Tibial nerve (tissue), 4 donors: ENCODE measurements at regions not wholly inside any gene's neighbourhood (a gene's known extent, or its start where the extent isn't known, plus 50 kb on each side); places are given as distances from the start of the nearest gene placed in this dataset.

ENCODE experiments used
- DNase-seq, 2 donors: peaks; one replicate each; pipeline ENCODE4 v3.0.0-alpha.2; 2019; ENCODE audit warnings: low spot score in 2 of 2
- H3K27ac ChIP-seq, 4 donors: fragments of 200-600 bp; sonication (generic) in 3 of 4; one replicate each; pipeline ENCODE4 v1.5.1; 2017 to 2019; ENCODE audit warnings: mild to moderate bottlenecking in 1 of 4
- H3K27me3 ChIP-seq, 2 donors: fragments of 200-600 bp; sonication (generic) in 1 of 2; one replicate each; pipeline versions ENCODE4 v1.5.1 to v1.6.0; 2017 to 2019
- H3K36me3 ChIP-seq, 3 donors: fragments of 200-600 bp; sonication (generic); one replicate each; pipeline ENCODE4 v1.5.1; 2018 to 2019
- H3K4me1 ChIP-seq, 4 donors: fragments of 200-600 bp; sonication (generic) in 3 of 4; one replicate each; pipeline ENCODE4 v1.5.1; 2017 to 2019
- H3K4me3 ChIP-seq, 4 donors: fragments of 200-600 bp; sonication (generic) in 3 of 4; one replicate each; pipeline ENCODE4 v1.5.1; 2017 to 2019; ENCODE audit warnings: mild to moderate bottlenecking in 1 of 4, moderate library complexity in 1 of 4
- H3K9me3 ChIP-seq, 4 donors: fragments of 200-600 bp; sonication (generic) in 3 of 4; one replicate each; pipeline ENCODE4 v1.5.1; 2017 to 2019
- CTCF ChIP-seq, 5 experiments: fragments of 200-600 bp in 3 of 5; fragments of 450-650 bp in 2 of 5; sonication (generic) in 3 of 5; IDR thresholded peaks; one replicate each; pipeline ENCODE4 v1.5.1; 2016 to 2019; ENCODE audit warnings: antibody characterized with exemption in 5 of 5, mild to moderate bottlenecking in 3 of 5, moderate library complexity in 2 of 5
- EP300 ChIP-seq, 2 donors: sonication (generic); formaldehyde crosslinking; IDR thresholded peaks; one replicate each; pipeline ENCODE4 v1.6.1; 2017; ENCODE audit warnings: antibody characterized with exemption in 2 of 2, mild to moderate bottlenecking in 1 of 2
- POLR2A ChIP-seq, 2 donors: fragments of 450-650 bp; IDR thresholded peaks; one replicate each; pipeline ENCODE4 v1.6.1; 2017; ENCODE audit warnings: antibody characterized with exemption in 2 of 2, mild to moderate bottlenecking in 2 of 2, moderate library complexity in 2 of 2
- WGBS, 2 donors: methylation state at CpG; one replicate each; pipeline ENCODE4 v1.1.5; 2018; 5-methylcytosine and 5-hydroxymethylcytosine counted together

- 72 to 81% methylated on average over 4 of the region's 4 CpGs for WGBS, 2 donors
- Histone ChIP-seq H3K9me3 (no peaks in the 10 kb centered on the region), H3K36me3 (no peaks in the 10 kb centered on the region), H3K4me1 (no peaks in the 10 kb centered on the region), H3K27me3 (no peaks in the 10 kb centered on the region), H3K27ac (no peak overlapping the region), H3K4me3 (no peak overlapping the region)
- no peak for TF ChIP-seq POLR2A (IDR thresholded peaks at IDR 0.05)
- TF ChIP-seq CTCF (IDR thresholded peaks at IDR 0.05), result no peak
- no peak for TF ChIP-seq EP300 (IDR thresholded peaks at IDR 0.05)
- DNase-seq, result no peak
These were observed 60.6 kb upstream of the TRIO start for GRCh38 chr5:14082523-14082922.

DNA sequence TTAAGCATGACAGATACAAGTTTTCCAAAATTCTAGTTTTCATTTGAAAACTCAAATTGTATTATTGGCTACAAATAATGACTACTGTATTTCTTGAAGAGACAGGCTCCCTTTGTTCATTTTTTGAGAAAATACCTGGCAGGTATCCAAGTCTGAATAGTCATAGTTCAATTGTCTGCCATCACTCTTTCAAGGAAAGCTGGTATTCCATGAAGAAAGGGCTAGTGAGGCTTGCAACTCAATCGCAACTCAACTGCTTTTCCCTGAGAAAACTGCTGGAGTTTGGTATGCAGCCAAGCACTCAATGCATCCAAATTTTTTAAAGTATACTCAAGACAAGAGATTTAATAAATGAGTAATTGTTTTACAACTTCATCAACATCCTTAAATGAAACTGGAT is 61.4 kb upstream of the TRIO start:
- 14 to 19% methylated on average over 1 of the region's 1 CpG for WGBS, 2 donors
- DNase-seq, result no peak
- no peak for TF ChIP-seq CTCF (IDR thresholded peaks at IDR 0.05)
- no peak for TF ChIP-seq EP300 (IDR thresholded peaks at IDR 0.05)
- TF ChIP-seq POLR2A (IDR thresholded peaks at IDR 0.05), result no peak
- no peaks in the 10 kb centered on the region for H3K4me1 ChIP-seq
- H3K27me3 ChIP-seq, result no peaks in the 10 kb centered on the region
- no peaks in the 10 kb centered on the region for H3K9me3 ChIP-seq
- H3K4me3 ChIP-seq, result no peak overlapping the region
- no peaks in the 10 kb centered on the region for H3K36me3 ChIP-seq
- no peak overlapping the region for H3K27ac ChIP-seq

DNA sequence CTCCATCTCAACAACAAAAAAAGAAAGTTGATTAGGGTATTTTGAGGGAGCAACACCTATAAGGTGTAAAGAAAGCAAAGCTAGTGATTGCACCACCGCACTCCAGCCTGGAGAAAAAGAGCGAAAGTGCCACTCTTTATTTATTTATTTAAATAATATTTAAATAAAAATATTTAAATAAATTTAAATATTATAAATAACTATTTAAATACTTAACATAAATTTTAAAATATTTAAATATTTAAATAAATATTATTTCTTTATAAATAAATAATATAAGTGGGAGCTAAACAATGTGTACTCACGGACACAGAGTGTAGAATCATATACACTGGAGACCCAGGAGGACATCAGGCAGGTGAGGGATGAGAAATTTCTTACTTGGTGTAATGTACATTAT is 64.4 kb upstream of the TRIO start:
- no peak for TF ChIP-seq CTCF (IDR thresholded peaks at IDR 0.05)
- TF ChIP-seq EP300 (IDR thresholded peaks at IDR 0.05), result no peak
- no peak for TF ChIP-seq POLR2A (IDR thresholded peaks at IDR 0.05)
- Histone ChIP-seq H3K36me3 (no peaks in the 10 kb centered on the region), H3K27me3 (no peaks in the 10 kb centered on the region), H3K4me3 (no peak overlapping the region), H3K4me1 (no peaks in the 10 kb centered on the region), H3K9me3 (no peaks in the 10 kb centered on the region), H3K27ac (no peak overlapping the region)
- no peak for DNase-seq
- 94 to 95% methylated on average over 3 of the region's 3 CpGs for whole genome bisulfite sequencing, 2 donors

- Histone ChIP-seq H3K4me3 (no peak overlapping the region), H3K9me3 (no peaks in the 10 kb centered on the region), H3K36me3 (no peaks in the 10 kb centered on the region), H3K4me1 (no peaks in the 10 kb centered on the region), H3K27ac (no peak overlapping the region), H3K27me3 (no peaks in the 10 kb centered on the region)
- WGBS, 2 donors, result 84 to 93% methylated on average over 8 of the region's 8 CpGs
- DNase-seq, result no peak
- TF ChIP-seq EP300 (IDR thresholded peaks at IDR 0.05), result no peak
- TF ChIP-seq CTCF (IDR thresholded peaks at IDR 0.05), result no peak
- no peak for TF ChIP-seq POLR2A (IDR thresholded peaks at IDR 0.05)
These were observed 65.6 kb upstream of the TRIO start for GRCh38 chr5:14077501-14077900.

DNA sequence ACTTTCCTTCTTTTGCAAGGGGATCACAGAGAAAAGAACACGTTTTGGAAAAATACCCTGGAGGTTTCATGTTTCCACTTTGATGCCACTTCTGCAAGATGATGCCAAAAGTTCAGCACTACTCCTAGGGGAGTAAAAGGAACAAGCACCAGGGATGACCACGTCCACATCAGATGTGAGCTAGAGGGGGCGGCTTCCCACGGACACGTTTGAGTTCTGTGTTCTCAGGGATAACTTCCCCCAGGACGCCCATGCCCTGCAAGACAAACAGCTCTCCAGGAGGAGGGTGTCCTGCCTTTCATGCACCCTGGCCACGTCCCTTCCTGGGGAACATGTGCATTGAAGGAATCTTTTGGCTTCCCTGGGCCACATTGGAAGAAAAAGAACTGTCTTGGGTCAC is 66.6 kb upstream of the TRIO start:
- WGBS, 2 donors, result 58 to 67% methylated on average over 7 of the region's 7 CpGs
- no peak for TF ChIP-seq POLR2A (IDR thresholded peaks at IDR 0.05)
- TF ChIP-seq EP300 (IDR thresholded peaks at IDR 0.05), result no peak
- no peak for TF ChIP-seq CTCF (IDR thresholded peaks at IDR 0.05)
- H3K4me3 ChIP-seq, result no peak overlapping the region
- no peak for DNase-seq
- H3K27ac ChIP-seq, result no peak overlapping the region
- no peaks in the 10 kb centered on the region for H3K4me1 ChIP-seq
- no peaks in the 10 kb centered on the region for H3K27me3 ChIP-seq
- no peaks in the 10 kb centered on the region for H3K9me3 ChIP-seq
- no peaks in the 10 kb centered on the region for H3K36me3 ChIP-seq
